ENCODE measurements at regions not wholly inside any gene's neighbourhood (a gene's known extent, or its start where the extent isn't known, plus 50 kb on each side); places are given as distances from the start of the nearest gene placed in this dataset.

GRCh38 chr9:106621313-106622163, 241.4 kb upstream of the ZNF462 start:
- Histone ChIP-seq H3K36me3 (ENCODE audit: control insufficient read depth in 2 of 3, insufficient read depth in 3 of 3, low read length in 3 of 3) (no peaks in the 10 kb centered on the region), H3K27me3 (ENCODE audit: control insufficient read depth in 2 of 2, insufficient read depth in 2 of 2, low read length in 2 of 2) (no peaks in the 10 kb centered on the region), H3K4me3 (ENCODE audit: low read length) (no peak overlapping the region), H3K27ac (ENCODE audit: low read depth, low read length) (no peak overlapping the region), H3K4me1 (ENCODE audit: control insufficient read depth in 2 of 2, insufficient read depth in 2 of 2, low read length in 2 of 2) (no peaks in the 10 kb centered on the region), H3K9me3 (ENCODE audit: control insufficient read depth in 2 of 3, low read length in 3 of 3) (no peaks in the 10 kb centered on the region)
- Mint-ChIP-seq H3K4me3 (no peak overlapping the region), H3K27me3 (peaks cover 0 to 5% (median 0%) of the 10 kb centered on the region in 5 donors), H3K4me1 (no peaks in the 10 kb centered on the region), H3K36me3 (no peaks in the 10 kb centered on the region), H3K9me3 (peaks cover 0 to 6% (median 2%) of the 10 kb centered on the region in 11 donors), H3K27ac (no peak overlapping the region)
- ChIA-PET POLR2A (no interaction called here), CTCF (no interaction called here)
- ATAC-seq: no peak
- intact Hi-C loops (cut with micrococcal nuclease): no loop called here
- no peak for DNase-seq

DNA sequence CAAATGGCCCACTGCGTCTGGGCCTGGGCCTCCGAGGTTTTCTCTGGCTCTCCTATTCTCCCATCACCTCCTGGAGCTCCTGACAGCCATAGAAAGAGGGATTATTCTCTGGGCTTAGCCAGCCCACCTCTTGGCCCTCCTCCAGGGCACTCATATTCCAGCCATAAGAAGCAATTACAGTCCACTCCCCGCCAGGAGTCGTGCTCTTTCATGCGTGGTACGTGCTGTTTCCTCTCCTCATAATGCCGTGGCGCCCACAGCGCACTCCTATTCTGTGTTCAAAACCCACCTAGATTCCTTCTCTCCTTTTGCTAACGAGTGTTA, 240.8 kb upstream of the ZNF462 start:
- intact Hi-C loops (cut with micrococcal nuclease): no loop called here
- H3K27ac Mint-ChIP-seq: no peak overlapping the region
- peaks cover 0 to 7% (median 2%) of the 10 kb centered on the region in 11 donors for H3K9me3 Mint-ChIP-seq
- CTCF ChIA-PET: no interaction called here
- Histone ChIP-seq H3K36me3 (ENCODE audit: control insufficient read depth in 2 of 3, insufficient read depth in 3 of 3, low read length in 3 of 3) (no peaks in the 10 kb centered on the region), H3K9me3 (ENCODE audit: control insufficient read depth in 2 of 3, low read length in 3 of 3) (no peaks in the 10 kb centered on the region), H3K4me1 (ENCODE audit: control insufficient read depth in 2 of 2, insufficient read depth in 2 of 2, low read length in 2 of 2) (no peaks in the 10 kb centered on the region), H3K27me3 (ENCODE audit: control insufficient read depth in 2 of 2, insufficient read depth in 2 of 2, low read length in 2 of 2) (no peaks in the 10 kb centered on the region), H3K4me3 (ENCODE audit: low read length) (no peak overlapping the region), H3K27ac (ENCODE audit: low read depth, low read length) (no peak overlapping the region)
- no peak for DNase-seq
- no peak overlapping the region for H3K4me3 Mint-ChIP-seq
- peaks cover 0 to 5% (median 0%) of the 10 kb centered on the region in 5 donors for H3K27me3 Mint-ChIP-seq
- POLR2A ChIA-PET: no interaction called here
- no peaks in the 10 kb centered on the region for H3K4me1 Mint-ChIP-seq
- H3K36me3 Mint-ChIP-seq: no peaks in the 10 kb centered on the region
- no peak for ATAC-seq

DNA sequence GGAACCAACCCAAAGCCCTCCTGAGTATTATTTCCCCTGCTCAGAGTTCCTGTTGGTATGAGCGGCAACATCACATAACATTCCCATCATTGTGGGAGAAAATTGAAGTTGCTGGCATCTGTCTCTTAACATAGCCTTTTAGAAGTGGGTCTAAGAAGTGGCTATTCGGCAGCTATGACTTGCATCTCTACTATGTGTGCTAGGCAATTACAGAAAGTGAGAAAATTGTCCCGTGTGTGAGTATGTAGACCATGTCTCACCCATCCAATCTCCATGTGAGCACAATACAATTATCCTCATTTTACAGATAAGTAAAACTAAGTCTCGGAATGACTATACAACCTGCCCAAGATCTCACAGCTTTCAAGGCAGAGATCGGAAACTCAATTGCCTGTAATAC, 239.4 kb upstream of the ZNF462 start:
- CTCF ChIA-PET: no interaction called here
- H3K36me3 ChIP-seq (ENCODE audit: control insufficient read depth in 2 of 3, insufficient read depth in 3 of 3, low read length in 3 of 3): no peaks in the 10 kb centered on the region
- no peaks in the 10 kb centered on the region for H3K4me1 Mint-ChIP-seq
- intact Hi-C loops (cut with micrococcal nuclease): no loop called here
- H3K27ac Mint-ChIP-seq: no peak overlapping the region
- H3K9me3 ChIP-seq (ENCODE audit: control insufficient read depth in 2 of 3, low read length in 3 of 3): no peaks in the 10 kb centered on the region
- no peak overlapping the region for H3K27ac ChIP-seq (ENCODE audit: low read depth, low read length)
- POLR2A ChIA-PET: no interaction called here
- H3K36me3 Mint-ChIP-seq: no peaks in the 10 kb centered on the region
- peaks cover 0 to 5% (median 0%) of the 10 kb centered on the region in 5 donors for H3K27me3 Mint-ChIP-seq
- H3K9me3 Mint-ChIP-seq: peaks cover 0 to 7% (median 2%) of the 10 kb centered on the region in 11 donors
- no peak overlapping the region for H3K4me3 Mint-ChIP-seq
- DNase-seq (no peak), ATAC-seq (no peak)
- H3K27me3 ChIP-seq (ENCODE audit: control insufficient read depth in 2 of 2, insufficient read depth in 2 of 2, low read length in 2 of 2): no peaks in the 10 kb centered on the region
- no peak overlapping the region for H3K4me3 ChIP-seq (ENCODE audit: low read length)
- H3K4me1 ChIP-seq (ENCODE audit: control insufficient read depth in 2 of 2, insufficient read depth in 2 of 2, low read length in 2 of 2): no peaks in the 10 kb centered on the region

GRCh38 chr9:106625259-106625789, 237.6 kb upstream of the ZNF462 start:
- intact Hi-C loops (cut with micrococcal nuclease): no loop called here
- ATAC-seq (no peak), DNase-seq (no peak)
- Histone ChIP-seq H3K9me3 (ENCODE audit: control insufficient read depth in 2 of 3, low read length in 3 of 3) (no peaks in the 10 kb centered on the region), H3K27ac (ENCODE audit: low read depth, low read length) (no peak overlapping the region), H3K4me1 (ENCODE audit: control insufficient read depth in 2 of 2, insufficient read depth in 2 of 2, low read length in 2 of 2) (no peaks in the 10 kb centered on the region), H3K4me3 (ENCODE audit: low read length) (no peak overlapping the region), H3K27me3 (ENCODE audit: control insufficient read depth in 2 of 2, insufficient read depth in 2 of 2, low read length in 2 of 2) (no peaks in the 10 kb centered on the region), H3K36me3 (ENCODE audit: control insufficient read depth in 2 of 3, insufficient read depth in 3 of 3, low read length in 3 of 3) (no peaks in the 10 kb centered on the region)
- H3K27me3 Mint-ChIP-seq: peaks cover 0 to 8% (median 0%) of the 10 kb centered on the region in 5 donors
- peaks cover 0 to 15% (median 2%) of the 10 kb centered on the region in 11 donors for H3K9me3 Mint-ChIP-seq
- no peak overlapping the region for H3K27ac Mint-ChIP-seq
- POLR2A ChIA-PET: no interaction called here
- no peaks in the 10 kb centered on the region for H3K4me1 Mint-ChIP-seq
- H3K36me3 Mint-ChIP-seq: peaks cover 0 to 4% (median 0%) of the 10 kb centered on the region in 5 donors
- no peak overlapping the region for H3K4me3 Mint-ChIP-seq
- CTCF ChIA-PET: no interaction called here

DNA sequence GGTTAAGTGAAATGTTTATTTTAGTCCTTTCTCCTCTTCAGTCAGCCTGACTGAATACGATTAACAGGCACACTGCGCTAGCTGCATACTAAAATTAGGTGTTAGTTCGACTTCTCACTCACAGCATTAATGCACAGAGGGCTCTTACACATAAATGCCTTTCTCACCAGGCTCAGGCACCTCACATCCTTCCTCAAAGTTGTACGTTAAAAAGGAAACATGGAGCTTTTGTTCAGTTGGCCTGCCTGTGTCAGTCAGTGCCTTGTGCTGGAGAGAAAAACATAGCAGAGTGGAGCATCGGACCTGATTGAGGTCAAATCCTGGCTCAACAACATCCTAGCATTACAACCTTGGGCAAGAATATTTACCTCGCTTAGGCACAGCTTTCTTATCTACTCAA, 236.0 kb upstream of the ZNF462 start:
- Histone ChIP-seq H3K4me3 (ENCODE audit: low read length) (no peak overlapping the region), H3K27me3 (ENCODE audit: control insufficient read depth in 2 of 2, insufficient read depth in 2 of 2, low read length in 2 of 2) (no peaks in the 10 kb centered on the region), H3K9me3 (ENCODE audit: control insufficient read depth in 2 of 3, low read length in 3 of 3) (no peaks in the 10 kb centered on the region), H3K4me1 (ENCODE audit: control insufficient read depth in 2 of 2, insufficient read depth in 2 of 2, low read length in 2 of 2) (no peaks in the 10 kb centered on the region), H3K36me3 (ENCODE audit: control insufficient read depth in 2 of 3, insufficient read depth in 3 of 3, low read length in 3 of 3) (no peaks in the 10 kb centered on the region), H3K27ac (ENCODE audit: low read depth, low read length) (no peak overlapping the region)
- peaks cover 0 to 22% (median 3%) of the 10 kb centered on the region in 11 donors for H3K9me3 Mint-ChIP-seq
- H3K36me3 Mint-ChIP-seq: peaks cover 0 to 4% (median 0%) of the 10 kb centered on the region in 5 donors
- DNase-seq: no peak
- POLR2A ChIA-PET: no interaction called here
- H3K27me3 Mint-ChIP-seq: peaks cover 0 to 9% (median 0%) of the 10 kb centered on the region in 5 donors
- no peak for ATAC-seq
- intact Hi-C loops (cut with micrococcal nuclease): no loop called here
- no peaks in the 10 kb centered on the region for H3K4me1 Mint-ChIP-seq
- no peak overlapping the region for H3K4me3 Mint-ChIP-seq
- no peak overlapping the region for H3K27ac Mint-ChIP-seq
- CTCF ChIA-PET: no interaction called here

DNA sequence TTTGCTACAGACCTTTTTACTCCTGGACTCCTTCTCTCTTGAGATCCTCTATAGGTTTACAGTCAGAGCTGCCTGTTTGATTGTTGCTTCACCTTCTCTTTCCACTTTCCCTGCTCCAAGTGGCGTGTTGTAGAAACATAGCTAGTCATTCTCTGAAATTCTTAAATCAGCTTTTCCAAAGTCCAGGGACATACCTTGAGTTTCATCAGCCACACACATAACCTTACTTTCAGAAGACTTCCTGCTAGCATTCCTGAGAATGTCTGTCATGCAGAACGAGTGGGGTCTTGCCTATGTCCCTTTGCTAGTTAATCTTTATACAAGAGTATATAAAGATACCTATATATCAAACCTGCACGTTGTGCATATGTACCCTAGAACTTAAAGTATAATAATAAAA, 230.3 kb upstream of the ZNF462 start:
- no peak for ATAC-seq
- no peaks in the 10 kb centered on the region for H3K4me1 ChIP-seq (ENCODE audit: control insufficient read depth in 2 of 2, insufficient read depth in 2 of 2, low read length in 2 of 2)
- H3K9me3 Mint-ChIP-seq: peaks cover 0 to 16% (median 2%) of the 10 kb centered on the region in 11 donors
- H3K9me3 ChIP-seq (ENCODE audit: control insufficient read depth in 2 of 3, low read length in 3 of 3): no peaks in the 10 kb centered on the region
- H3K27me3 ChIP-seq (ENCODE audit: control insufficient read depth in 2 of 2, insufficient read depth in 2 of 2, low read length in 2 of 2): no peaks in the 10 kb centered on the region
- ChIA-PET POLR2A (no interaction called here), CTCF (no interaction called here)
- no peak overlapping the region for H3K27ac Mint-ChIP-seq
- intact Hi-C loops (cut with micrococcal nuclease): no loop called here
- peaks cover 0 to 8% (median 0%) of the 10 kb centered on the region in 5 donors for H3K27me3 Mint-ChIP-seq
- DNase-seq: no peak
- no peak overlapping the region for H3K27ac ChIP-seq (ENCODE audit: low read depth, low read length)
- no peak overlapping the region for H3K4me3 Mint-ChIP-seq
- H3K4me3 ChIP-seq (ENCODE audit: low read length): no peak overlapping the region
- peaks cover 0 to 4% (median 0%) of the 10 kb centered on the region in 5 donors for H3K36me3 Mint-ChIP-seq
- no peaks in the 10 kb centered on the region for H3K36me3 ChIP-seq (ENCODE audit: control insufficient read depth in 2 of 3, insufficient read depth in 3 of 3, low read length in 3 of 3)
- no peaks in the 10 kb centered on the region for H3K4me1 Mint-ChIP-seq

DNA sequence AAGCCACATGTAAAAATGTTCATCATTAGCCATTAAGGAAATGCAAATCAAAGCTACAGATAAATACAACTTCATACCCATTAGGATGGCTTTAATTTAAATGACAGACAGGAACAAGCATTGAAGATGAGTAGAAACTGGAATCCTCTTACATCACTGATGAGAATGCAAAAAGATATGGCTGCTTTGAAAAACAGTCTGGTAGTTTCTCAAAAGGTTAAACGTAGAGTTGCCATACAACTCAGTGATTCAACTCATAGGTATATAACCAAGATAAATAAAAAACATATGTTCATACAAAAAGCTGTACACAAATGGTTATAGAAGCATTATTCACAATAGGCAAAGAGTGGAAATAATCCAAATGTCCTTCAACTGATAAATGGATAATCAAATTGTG, 228.8 kb upstream of the ZNF462 start:
- H3K36me3 Mint-ChIP-seq: peaks cover 0 to 4% (median 0%) of the 10 kb centered on the region in 5 donors
- intact Hi-C loops (cut with micrococcal nuclease): no loop called here
- no peak for DNase-seq
- POLR2A ChIA-PET: no interaction called here
- Histone ChIP-seq H3K27ac (ENCODE audit: low read depth, low read length) (no peak overlapping the region), H3K4me3 (ENCODE audit: low read length) (no peak overlapping the region), H3K36me3 (ENCODE audit: control insufficient read depth in 2 of 3, insufficient read depth in 3 of 3, low read length in 3 of 3) (no peaks in the 10 kb centered on the region), H3K9me3 (ENCODE audit: control insufficient read depth in 2 of 3, low read length in 3 of 3) (no peaks in the 10 kb centered on the region), H3K27me3 (ENCODE audit: control insufficient read depth in 2 of 2, insufficient read depth in 2 of 2, low read length in 2 of 2) (no peaks in the 10 kb centered on the region), H3K4me1 (ENCODE audit: control insufficient read depth in 2 of 2, insufficient read depth in 2 of 2, low read length in 2 of 2) (no peaks in the 10 kb centered on the region)
- no peak overlapping the region for H3K27ac Mint-ChIP-seq
- H3K9me3 Mint-ChIP-seq: peaks cover 0 to 16% (median 2%) of the 10 kb centered on the region in 11 donors
- CTCF ChIA-PET: no interaction called here
- H3K4me1 Mint-ChIP-seq: no peaks in the 10 kb centered on the region
- peaks cover 0 to 8% (median 0%) of the 10 kb centered on the region in 5 donors for H3K27me3 Mint-ChIP-seq
- H3K4me3 Mint-ChIP-seq: no peak overlapping the region
- ATAC-seq: no peak

All from naive thymus-derived CD4-positive, alpha-beta T cell (primary cell).